Loucy (cell line): ENCODE measurements at regions not wholly inside any gene's neighbourhood (a gene's known extent, or its start where the extent isn't known, plus 50 kb on each side); places are given as distances from the start of the nearest gene placed in this dataset.

Experiments used
- CTCF ChIP-seq: fragments of 200-600 bp; sonication (generic); conservative IDR thresholded peaks from 2 replicates; pipeline ENCODE4 v1.5.1; 2014; ENCODE audit warnings: mild to moderate bottlenecking, antibody characterized with exemption, low read length
- EZH2phosphoT487 ChIP-seq: fragments of 200-600 bp; IDR thresholded peaks from 2 replicates; pipeline ENCODE4 v1.6.1; 2018; ENCODE audit warnings: antibody characterized with exemption, mild to moderate bottlenecking, moderate library complexity, borderline replicate concordance

- TF ChIP-seq CTCF (no peak), EZH2phosphoT487 (no peak)
These were observed 380.5 kb downstream of the IDS start for GRCh38 chrX:149124526-149125108.
